PC-3 (cell line): ENCODE measurements at regions not wholly inside any gene's neighbourhood (a gene's known extent, or its start where the extent isn't known, plus 50 kb on each side); places are given as distances from the start of the nearest gene placed in this dataset.

Experiments
- ATAC-seq: fragments of 200-7000 bp; cut with Tn5 transposase; 2 replicates; pipeline ENCODE4 v1.9.1; 2020; ENCODE audit warnings: mild to moderate bottlenecking, moderate library complexity
- BruUV-seq: library from RNA; stranded (reverse); fragments of 400-500 nt; replicated peaks from 2 replicates; lab custom pipeline; 2021; lab: Mats Ljungman, UMichigan
- CTCF ChIA-PET: fragments of 300-600 bp; sonication (Branson Sonifier 250); formaldehyde crosslinking; loops from one replicate; lab custom pipeline; 2022; ENCODE audit warnings: antibody characterized with exemption; lab: Charles Lee
- POLR2A ChIA-PET: fragments of 300-600 bp; sonication (Branson Sonifier 250); formaldehyde crosslinking; loops from one replicate; lab custom pipeline; 2022; ENCODE audit warnings: antibody characterized with exemption; ENCODE audit not compliant: unreplicated experiment; lab: Charles Lee
- DNase-seq: peaks from one replicate; pipeline ENCODE4 v3.0.0-alpha.2; 2015
- H2AFZ ChIP-seq: fragments of 300-600 bp; sonication (generic); 2 replicates; pipeline ENCODE4 v1.6.0; 2016; ENCODE audit warnings: antibody characterized with exemption, low read length
- H3F3A ChIP-seq: fragments of 300-600 bp; sonication (generic); one replicate; pipeline ENCODE4 v1.6.0; 2017; ENCODE audit warnings: antibody characterized with exemption, low read length, control low read depth, mild to moderate bottlenecking; ENCODE audit not compliant: unreplicated experiment
- H3K27ac ChIP-seq: fragments of 300-600 bp; sonication (generic); 2 replicates; pipeline ENCODE4 v1.5.1; 2016; ENCODE audit warnings: mild to moderate bottlenecking, low read length
- H3K27me3 ChIP-seq: fragments of 300-600 bp; sonication (generic); 2 replicates; pipeline ENCODE4 v1.6.1; 2016; ENCODE audit warnings: low read length, mixed read lengths
- H3K36me3 ChIP-seq: fragments of 300-600 bp; sonication (generic); 2 replicates; pipeline ENCODE4 v1.6.1; 2016; ENCODE audit warnings: low read depth, mixed run types, low read length, mixed read lengths
- H3K4me1 ChIP-seq: fragments of 300-600 bp; sonication (generic); 2 replicates; pipeline ENCODE4 v1.5.1; 2016; ENCODE audit warnings: low read length; ENCODE audit not compliant: insufficient read depth
- H3K4me2 ChIP-seq: fragments of 300-600 bp; sonication (generic); 2 replicates; pipeline ENCODE4 v1.6.0; 2016; ENCODE audit warnings: low read length
- H3K4me3 ChIP-seq: fragments of 300-600 bp; sonication (generic); 2 replicates; pipeline ENCODE4 v1.5.1; 2016; ENCODE audit warnings: mild to moderate bottlenecking, low read length, mixed read lengths
- H3K79me2 ChIP-seq: fragments of 300-600 bp; sonication (generic); 2 replicates; pipeline ENCODE4 v1.6.1; 2017; ENCODE audit warnings: low read length, mixed read lengths
- H3K9ac ChIP-seq: fragments of 300-600 bp; sonication (generic); 2 replicates; pipeline ENCODE4 v1.6.0; 2016; ENCODE audit warnings: mild to moderate bottlenecking, low read length
- H3K9me2 ChIP-seq: fragments of 300-600 bp; sonication (generic); replicated peaks from 2 replicates; pipeline ENCODE4 v1.6.1; 2016; ENCODE audit warnings: mixed run types, low read length, mixed read lengths
- H3K9me3 ChIP-seq: fragments of 300-600 bp; sonication (generic); 2 replicates; pipeline ENCODE4 v1.6.1; 2016; ENCODE audit warnings: low read length, mixed read lengths
- H4K20me1 ChIP-seq: fragments of 300-600 bp; sonication (generic); 2 replicates; pipeline ENCODE4 v1.6.1; 2016; ENCODE audit warnings: low read length, mixed read lengths
- CTCF ChIP-seq: fragments of 300-600 bp; sonication (generic); conservative IDR thresholded peaks from 2 replicates; pipeline ENCODE4 v1.5.1; 2017; ENCODE audit warnings: antibody characterized with exemption, low read depth, mild to moderate bottlenecking, low read length
- EZH2 ChIP-seq: fragments of 300-600 bp; sonication (generic); IDR thresholded peaks from one replicate; pipeline ENCODE4 v1.6.1; 2017; ENCODE audit warnings: antibody characterized with exemption, mild to moderate bottlenecking, low read length; ENCODE audit not compliant: unreplicated experiment
- EZH2phosphoT487 ChIP-seq: fragments of 300-600 bp; sonication (generic); IDR thresholded peaks from 2 replicates; pipeline ENCODE4 v1.6.1; 2018; ENCODE audit warnings: mild to moderate bottlenecking, antibody characterized with exemption, low read length, borderline replicate concordance
- intact Hi-C: fragments of 100-400 bp; cut with micrococcal nuclease; formaldehyde crosslinking; loops from 2 replicates; pipeline ENCODE4 v1.9.0; 2023

- Histone ChIP-seq H3K9me2 (no peaks in the 10 kb centered on the region), H4K20me1 (no peaks in the 10 kb centered on the region), H3K9me3 (no peaks in the 10 kb centered on the region), H3K9ac (no peak overlapping the region), H3F3A (no peaks in the 10 kb centered on the region), H3K4me3 (no peak overlapping the region), H3K79me2 (no peaks in the 10 kb centered on the region), H3K4me1 (no peaks in the 10 kb centered on the region), H3K27me3 (no peaks in the 10 kb centered on the region), H3K4me2 (no peak overlapping the region), H3K36me3 (no peaks in the 10 kb centered on the region), H2AFZ (no peak overlapping the region), H3K27ac (no peak overlapping the region)
- ATAC-seq (no peak), DNase-seq (no peak)
- ChIA-PET CTCF (no interaction called here), POLR2A (no interaction called here)
- no peak for TF ChIP-seq CTCF
- TF ChIP-seq EZH2 = no peak
- TF ChIP-seq EZH2phosphoT487 = no peak
- no TSS peak for BruUV-seq
- intact Hi-C loops = no loop called here
Observed at GRCh38 chr3:25064681-25065080, 363.4 kb upstream of the RARB start.

DNA sequence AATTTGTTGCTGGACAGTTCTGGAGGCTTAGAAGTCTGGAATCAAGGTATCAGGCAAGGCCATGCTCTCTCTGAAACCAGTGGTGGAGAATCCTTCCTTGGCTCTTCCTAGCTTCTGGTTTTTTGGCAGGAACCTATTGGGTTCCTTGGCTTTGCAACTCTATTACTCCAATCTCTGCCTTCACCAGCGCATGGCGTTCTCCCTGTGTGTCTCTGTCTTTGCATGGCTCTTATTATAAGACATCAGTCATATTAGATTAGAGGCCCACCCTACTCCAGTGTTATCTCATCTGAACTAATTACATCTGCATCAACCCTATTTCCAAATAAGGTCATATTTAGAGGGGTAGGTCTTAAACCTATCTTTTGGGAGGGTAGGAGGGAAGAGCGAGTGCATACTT, 358.1 kb upstream of the RARB start:
- no peak overlapping the region for H2AFZ ChIP-seq
- H4K20me1 ChIP-seq = no peaks in the 10 kb centered on the region
- intact Hi-C loops = no loop called here
- no peaks in the 10 kb centered on the region for H3F3A ChIP-seq
- no peak overlapping the region for H3K27ac ChIP-seq
- H3K36me3 ChIP-seq = no peaks in the 10 kb centered on the region
- H3K9me3 ChIP-seq = no peaks in the 10 kb centered on the region
- no peak overlapping the region for H3K4me2 ChIP-seq
- ChIA-PET POLR2A (no interaction called here), CTCF (no interaction called here)
- no peak for TF ChIP-seq EZH2phosphoT487
- no peak for TF ChIP-seq EZH2
- TF ChIP-seq CTCF = no peak
- DNase-seq (no peak), ATAC-seq (no peak)
- peaks cover 7% of the 10 kb centered on the region; the same call in 1 of the 2 replicates for H3K27me3 ChIP-seq
- no peaks in the 10 kb centered on the region for H3K79me2 ChIP-seq
- H3K4me1 ChIP-seq = no peaks in the 10 kb centered on the region
- BruUV-seq = no TSS peak
- no peak overlapping the region for H3K9ac ChIP-seq
- no peak overlapping the region for H3K4me3 ChIP-seq
- H3K9me2 ChIP-seq = no peaks in the 10 kb centered on the region

- H3K27ac ChIP-seq = no peak overlapping the region
- DNase-seq (no peak), ATAC-seq (no peak)
- ChIA-PET POLR2A (no interaction called here), CTCF (no interaction called here)
- no peaks in the 10 kb centered on the region for H3K9me3 ChIP-seq
- no peak overlapping the region for H2AFZ ChIP-seq
- intact Hi-C loops = no loop called here
- no peak overlapping the region for H3K4me3 ChIP-seq
- H3K27me3 ChIP-seq = peaks cover 7% of the 10 kb centered on the region; the same call in 1 of the 2 replicates
- no peaks in the 10 kb centered on the region for H3K4me1 ChIP-seq
- TF ChIP-seq EZH2 = no peak
- TF ChIP-seq EZH2phosphoT487 = no peak
- TF ChIP-seq CTCF = no peak
- H3K9me2 ChIP-seq = no peaks in the 10 kb centered on the region
- no TSS peak for BruUV-seq
- no peak overlapping the region for H3K4me2 ChIP-seq
- H3K9ac ChIP-seq = no peak overlapping the region
- H3K79me2 ChIP-seq = no peaks in the 10 kb centered on the region
- no peaks in the 10 kb centered on the region for H3F3A ChIP-seq
- H3K36me3 ChIP-seq = no peaks in the 10 kb centered on the region
- no peaks in the 10 kb centered on the region for H4K20me1 ChIP-seq
Observed at GRCh38 chr3:25071846-25072245, 356.2 kb upstream of the RARB start.
